ENCODE measurements at regions not wholly inside any gene's neighbourhood (a gene's known extent, or its start where the extent isn't known, plus 50 kb on each side); places are given as distances from the start of the nearest gene placed in this dataset.
"Not testable (repeated sequence)": the region's sequence is repeated elsewhere in the genome, so short reads cannot be mapped to it uniquely, and the experiment has no call there.

- TF ChIP-seq CTCF (conservative IDR thresholded peaks at IDR 0.05): no peak
- no peak for DNase-seq (ENCODE audit: low read depth, low spot score)
- Mint-ChIP-seq H3K4me3 (no peak overlapping the region), H3K36me3 (ENCODE audit: low read depth) (peaks cover 13% of the 10 kb centered on the region), H3K27ac (ENCODE audit: unreplicated experiment) (no peak overlapping the region), H3K4me1 (no peaks in the 10 kb centered on the region), H3K27me3 (ENCODE audit: low read depth) (no peaks in the 10 kb centered on the region), H3K9me3 (peaks cover 14% of the 10 kb centered on the region)
Measured at GRCh38 chr13:90654970-90655369, 692.5 kb upstream of the MIR17HG start.

GRCh38 chr13:90664200-90664599 is 683.3 kb upstream of the MIR17HG start:
- not testable (repeated sequence) for H3K4me1 Mint-ChIP-seq; H3K27me3 Mint-ChIP-seq (ENCODE audit: low read depth); H3K9me3 Mint-ChIP-seq; DNase-seq (ENCODE audit: low read depth, low spot score); H3K36me3 Mint-ChIP-seq (ENCODE audit: low read depth); H3K27ac Mint-ChIP-seq (ENCODE audit: unreplicated experiment); H3K4me3 Mint-ChIP-seq

DNA sequence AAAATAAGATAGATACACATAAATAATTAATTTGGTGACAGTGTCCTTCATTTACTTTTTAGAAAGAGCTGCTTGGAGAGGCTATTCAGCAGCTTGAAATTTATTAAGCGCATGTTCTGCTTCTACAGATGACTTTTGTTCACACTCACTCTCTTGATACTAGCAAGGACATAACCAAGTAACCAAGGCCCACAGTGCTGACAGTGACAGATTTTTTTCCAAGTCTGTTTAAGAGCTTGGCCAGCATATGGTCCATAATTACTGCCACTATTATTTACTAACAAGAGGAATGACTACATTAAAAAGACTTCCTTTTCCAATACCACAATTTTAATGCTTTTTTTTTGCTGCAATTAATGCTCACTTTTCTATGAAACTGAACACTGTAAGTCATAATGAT is 673.7 kb upstream of the MIR17HG start:
- Mint-ChIP-seq H3K27ac (ENCODE audit: unreplicated experiment) (no peak overlapping the region), H3K9me3 (no peaks in the 10 kb centered on the region), H3K4me3 (no peak overlapping the region), H3K36me3 (ENCODE audit: low read depth) (no peaks in the 10 kb centered on the region), H3K27me3 (ENCODE audit: low read depth) (no peaks in the 10 kb centered on the region), H3K4me1 (peaks cover 19% of the 10 kb centered on the region)
- no peak for DNase-seq (ENCODE audit: low read depth, low spot score)
- TF ChIP-seq CTCF (conservative IDR thresholded peaks at IDR 0.05): no peak

DNA sequence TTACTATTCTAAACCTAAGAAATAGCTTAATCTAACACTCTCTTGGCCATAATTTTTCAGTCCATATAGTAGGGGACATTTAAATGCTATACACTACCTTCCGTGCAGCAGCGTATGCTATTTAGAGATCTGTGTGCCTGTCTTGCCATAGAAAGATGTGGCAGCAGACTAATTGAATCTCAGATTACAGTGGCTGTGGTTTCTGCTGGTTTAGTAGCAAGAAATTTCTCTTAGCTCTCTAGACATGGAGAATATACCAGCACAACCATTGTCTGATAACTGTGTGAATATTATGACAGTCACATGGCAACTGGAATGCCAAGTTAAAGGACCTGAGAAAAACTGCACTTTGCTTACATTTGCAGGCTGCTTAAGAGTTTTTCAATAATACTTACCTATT is 672.4 kb upstream of the MIR17HG start:
- peaks cover 19% of the 10 kb centered on the region for H3K4me1 Mint-ChIP-seq
- H3K4me3 Mint-ChIP-seq: no peak overlapping the region
- H3K27ac Mint-ChIP-seq (ENCODE audit: unreplicated experiment): no peak overlapping the region
- H3K36me3 Mint-ChIP-seq (ENCODE audit: low read depth): no peaks in the 10 kb centered on the region
- no peak for TF ChIP-seq CTCF (conservative IDR thresholded peaks at IDR 0.05)
- no peak for DNase-seq (ENCODE audit: low read depth, low spot score)
- peaks cover 3% of the 10 kb centered on the region for H3K9me3 Mint-ChIP-seq
- no peaks in the 10 kb centered on the region for H3K27me3 Mint-ChIP-seq (ENCODE audit: low read depth)

DNA sequence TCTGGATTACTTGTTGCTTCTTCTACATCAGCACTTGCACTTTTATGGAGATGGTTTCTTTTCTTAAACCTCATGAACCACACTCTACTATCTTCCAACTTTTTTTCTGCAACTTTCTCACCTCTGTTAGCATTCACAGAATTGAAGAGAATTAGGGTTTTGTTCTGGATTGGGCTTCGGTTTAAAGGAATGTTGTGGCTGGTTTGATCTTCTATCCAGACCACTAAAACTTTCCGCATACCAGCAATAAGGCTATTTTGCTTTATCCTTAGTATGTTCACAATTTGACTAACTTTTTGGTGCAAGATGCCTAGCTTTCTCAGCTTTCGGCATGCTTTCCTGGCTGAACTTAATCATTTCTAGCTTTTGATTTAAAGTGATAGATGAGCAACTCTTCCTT is 666.7 kb upstream of the MIR17HG start:
- H3K9me3 Mint-ChIP-seq: peaks cover 3% of the 10 kb centered on the region
- peaks cover 13% of the 10 kb centered on the region for H3K4me1 Mint-ChIP-seq
- DNase-seq (ENCODE audit: low read depth, low spot score): no peak
- no peak for TF ChIP-seq CTCF (conservative IDR thresholded peaks at IDR 0.05)
- no peak overlapping the region for H3K4me3 Mint-ChIP-seq
- H3K36me3 Mint-ChIP-seq (ENCODE audit: low read depth): no peaks in the 10 kb centered on the region
- no peaks in the 10 kb centered on the region for H3K27me3 Mint-ChIP-seq (ENCODE audit: low read depth)
- no peak overlapping the region for H3K27ac Mint-ChIP-seq (ENCODE audit: unreplicated experiment)

DNA sequence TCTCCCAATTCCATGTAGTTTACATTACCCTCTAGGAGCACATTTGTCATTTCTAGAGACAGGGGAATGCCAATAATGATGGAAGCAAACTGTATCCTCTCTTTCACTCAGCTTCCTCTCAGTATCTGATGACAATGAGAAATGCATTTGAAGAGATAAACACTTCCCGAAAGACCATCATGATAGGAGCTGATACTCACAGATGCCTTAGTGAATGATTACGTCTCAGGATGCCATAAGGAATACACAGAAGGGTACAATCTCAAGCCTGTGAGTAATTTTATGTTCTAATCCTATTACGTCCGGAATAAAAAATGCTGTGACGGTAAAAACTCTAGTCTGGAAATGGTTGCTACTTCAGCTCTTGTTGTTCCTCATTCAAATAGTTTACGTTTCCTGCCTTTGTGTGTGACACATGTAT is 663.8 kb upstream of the MIR17HG start:
- Mint-ChIP-seq H3K4me3 (no peak overlapping the region), H3K9me3 (peaks cover 3% of the 10 kb centered on the region)

More for the DNA sequence above, 663.8 kb upstream of the MIR17HG start:
- Mint-ChIP-seq H3K27me3 (ENCODE audit: low read depth) (no peaks in the 10 kb centered on the region), H3K27ac (ENCODE audit: unreplicated experiment) (no peak overlapping the region), H3K36me3 (ENCODE audit: low read depth) (no peaks in the 10 kb centered on the region), H3K4me1 (no peaks in the 10 kb centered on the region)
- TF ChIP-seq CTCF (conservative IDR thresholded peaks at IDR 0.05): no peak
- no peak for DNase-seq (ENCODE audit: low read depth, low spot score)
